ENCODE measurements at regions not wholly inside any gene's neighbourhood (a gene's known extent, or its start where the extent isn't known, plus 50 kb on each side); places are given as distances from the start of the nearest gene placed in this dataset.

- TF ChIP-seq CTCF (IDR thresholded peaks at IDR 0.05) = no peak
- peak in 1 of 4 donors; percentile 9 for TF ChIP-seq POLR2AphosphoS5 (IDR thresholded peaks at IDR 0.05)
Observed at GRCh38 chr3:159788291-159788690, 200.3 kb upstream of the IL12A start.
